Lower lobe of right lung (tissue), 2 donors: ENCODE measurements at regions not wholly inside any gene's neighbourhood (a gene's known extent, or its start where the extent isn't known, plus 50 kb on each side); places are given as distances from the start of the nearest gene placed in this dataset.

Source experiments
- ATAC-seq, 2 donors: fragments of 200-7000 bp; cut with Tn5 transposase; one replicate each; pipeline ENCODE4 v1.9.1; 2020 to 2022; ENCODE audit warnings: mild to moderate bottlenecking in 2 of 2, moderate library complexity in 2 of 2
- DNase-seq: peaks from one replicate; pipeline ENCODE4 v3.0.0-alpha.2; 2020
- H3K27ac ChIP-seq: fragments of 200-600 bp; one replicate; pipeline ENCODE4 v1.8.0; 2022
- H3K27me3 ChIP-seq: fragments of 200-600 bp; one replicate; pipeline ENCODE4 v1.8.0; 2022; ENCODE audit warnings: low read depth
- H3K36me3 ChIP-seq: fragments of 200-600 bp; one replicate; pipeline ENCODE4 v1.8.0; 2022; ENCODE audit warnings: mild to moderate bottlenecking
- H3K4me1 ChIP-seq: fragments of 200-600 bp; one replicate; pipeline ENCODE4 v1.8.0; 2022
- H3K4me3 ChIP-seq: fragments of 200-600 bp; one replicate; pipeline ENCODE4 v1.8.0; 2022; ENCODE audit warnings: mild to moderate bottlenecking
- H3K9me3 ChIP-seq: fragments of 200-600 bp; one replicate; pipeline ENCODE4 v1.8.0; 2022
- intact Hi-C: fragments of 100-400 bp; cut with DNase I; formaldehyde crosslinking; loops from one replicate; pipeline ENCODE4 v1.11.0; 2022
- TF ChIP-seq, protein P1 (sequence below): fragments of 200-600 bp; IDR thresholded peaks from one replicate; pipeline ENCODE4 v1.8.0; 2022; ENCODE audit warnings: antibody characterized with exemption, mild to moderate bottlenecking
- donor health status: DM: no; HTN: yes; CAD: no; lungs with severe emphysema.

DNA sequence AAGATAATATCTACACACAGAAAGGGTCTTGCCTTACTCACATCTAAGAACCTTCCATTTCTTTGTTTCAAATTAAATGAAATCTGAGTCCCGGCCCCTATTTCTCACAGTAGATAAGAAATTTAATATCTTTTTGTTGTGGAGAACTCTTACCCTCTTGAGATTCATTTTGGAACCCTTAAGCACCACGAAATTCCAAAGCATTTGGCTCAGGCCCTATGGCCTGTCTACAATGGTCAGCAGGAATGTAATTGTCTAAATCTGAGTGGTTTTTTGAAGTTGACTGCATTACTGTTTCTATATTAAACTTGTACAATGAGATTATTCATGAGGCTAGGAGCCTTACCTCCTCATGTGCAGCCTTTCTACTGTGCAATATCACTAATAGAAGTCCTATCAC, 723.3 kb downstream of the TSN start:
- Histone ChIP-seq H3K27ac (no peak overlapping the region), H3K27me3 (no peaks in the 10 kb centered on the region), H3K4me3 (no peak overlapping the region), H3K9me3 (no peaks in the 10 kb centered on the region), H3K4me1 (no peaks in the 10 kb centered on the region), H3K36me3 (no peaks in the 10 kb centered on the region)
- TF ChIP-seq, protein P1, sequence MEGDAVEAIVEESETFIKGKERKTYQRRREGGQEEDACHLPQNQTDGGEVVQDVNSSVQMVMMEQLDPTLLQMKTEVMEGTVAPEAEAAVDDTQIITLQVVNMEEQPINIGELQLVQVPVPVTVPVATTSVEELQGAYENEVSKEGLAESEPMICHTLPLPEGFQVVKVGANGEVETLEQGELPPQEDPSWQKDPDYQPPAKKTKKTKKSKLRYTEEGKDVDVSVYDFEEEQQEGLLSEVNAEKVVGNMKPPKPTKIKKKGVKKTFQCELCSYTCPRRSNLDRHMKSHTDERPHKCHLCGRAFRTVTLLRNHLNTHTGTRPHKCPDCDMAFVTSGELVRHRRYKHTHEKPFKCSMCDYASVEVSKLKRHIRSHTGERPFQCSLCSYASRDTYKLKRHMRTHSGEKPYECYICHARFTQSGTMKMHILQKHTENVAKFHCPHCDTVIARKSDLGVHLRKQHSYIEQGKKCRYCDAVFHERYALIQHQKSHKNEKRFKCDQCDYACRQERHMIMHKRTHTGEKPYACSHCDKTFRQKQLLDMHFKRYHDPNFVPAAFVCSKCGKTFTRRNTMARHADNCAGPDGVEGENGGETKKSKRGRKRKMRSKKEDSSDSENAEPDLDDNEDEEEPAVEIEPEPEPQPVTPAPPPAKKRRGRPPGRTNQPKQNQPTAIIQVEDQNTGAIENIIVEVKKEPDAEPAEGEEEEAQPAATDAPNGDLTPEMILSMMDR: no peak
- DNase-seq (no peak), ATAC-seq (no peak)
- intact Hi-C loops: loop anchor here (10.0 kb wide), 1 partner anchor 1186 kb away; no protein-coding TSS in a partner anchor

DNA sequence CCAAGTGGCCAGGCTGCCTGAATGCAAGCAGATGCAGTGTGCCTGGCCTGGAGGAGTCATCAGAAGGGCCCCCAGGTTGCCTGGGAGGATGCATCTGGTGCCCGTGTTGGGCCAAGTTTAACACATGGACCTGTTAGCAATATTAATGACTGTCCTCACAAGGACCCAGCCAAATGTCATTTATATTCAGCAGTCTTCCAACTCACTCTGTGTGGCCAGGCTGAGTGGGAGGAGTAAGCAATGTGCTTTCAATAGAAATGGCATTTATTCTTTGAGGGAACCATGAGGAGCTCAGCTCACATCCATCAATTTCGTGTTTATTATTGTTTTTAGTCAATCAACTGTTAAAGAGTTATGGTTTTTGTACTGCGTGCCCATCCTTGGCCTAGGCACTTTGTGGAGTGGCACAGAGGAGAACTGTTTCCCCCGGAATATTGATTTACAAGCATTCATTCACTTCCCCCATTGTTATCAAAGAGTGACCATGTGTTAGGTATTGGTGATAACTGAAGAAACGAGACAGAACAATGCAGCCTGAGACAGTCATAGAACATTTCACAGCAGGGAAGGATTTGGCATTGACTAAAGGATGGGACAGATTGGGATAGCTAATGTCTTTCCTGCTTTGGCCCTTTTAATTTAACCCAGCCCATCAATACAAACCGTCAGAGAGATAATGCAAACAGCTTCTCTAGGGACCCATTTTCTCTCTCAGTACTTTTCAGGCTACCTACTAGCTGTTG, 725.2 kb downstream of the TSN start:
- ATAC-seq (no peak), DNase-seq (no peak)
- Histone ChIP-seq H3K9me3 (no peaks in the 10 kb centered on the region), H3K27me3 (no peaks in the 10 kb centered on the region), H3K36me3 (no peaks in the 10 kb centered on the region), H3K4me3 (no peak overlapping the region), H3K4me1 (no peaks in the 10 kb centered on the region), H3K27ac (no peak overlapping the region)
- intact Hi-C loops: no loop called here
- TF ChIP-seq, protein P1: no peak

DNA sequence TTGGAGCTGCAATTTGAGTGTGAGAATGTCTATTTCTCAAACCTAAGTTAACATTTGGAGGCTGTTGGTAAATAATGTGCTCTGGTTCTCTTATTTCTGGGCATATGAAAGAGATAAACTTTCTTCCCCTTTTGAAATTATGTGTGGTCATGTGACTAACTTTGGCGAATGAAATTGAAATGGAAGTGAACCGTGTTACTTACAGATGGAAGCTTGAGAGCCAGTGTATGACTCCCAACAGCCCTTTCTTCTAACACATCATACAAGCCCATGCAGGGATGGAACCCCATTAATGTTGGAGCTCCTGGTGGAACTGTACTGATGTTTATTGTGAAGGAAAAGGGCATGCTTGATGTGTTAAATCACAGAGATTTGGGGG, 725.8 kb downstream of the TSN start:
- Histone ChIP-seq H3K27ac (no peak overlapping the region), H3K27me3 (no peaks in the 10 kb centered on the region), H3K4me3 (no peak overlapping the region), H3K4me1 (no peaks in the 10 kb centered on the region), H3K9me3 (no peaks in the 10 kb centered on the region), H3K36me3 (no peaks in the 10 kb centered on the region)
- TF ChIP-seq, protein P1: no peak
- intact Hi-C loops: no loop called here
- DNase-seq: no peak
- ATAC-seq: no peak

DNA sequence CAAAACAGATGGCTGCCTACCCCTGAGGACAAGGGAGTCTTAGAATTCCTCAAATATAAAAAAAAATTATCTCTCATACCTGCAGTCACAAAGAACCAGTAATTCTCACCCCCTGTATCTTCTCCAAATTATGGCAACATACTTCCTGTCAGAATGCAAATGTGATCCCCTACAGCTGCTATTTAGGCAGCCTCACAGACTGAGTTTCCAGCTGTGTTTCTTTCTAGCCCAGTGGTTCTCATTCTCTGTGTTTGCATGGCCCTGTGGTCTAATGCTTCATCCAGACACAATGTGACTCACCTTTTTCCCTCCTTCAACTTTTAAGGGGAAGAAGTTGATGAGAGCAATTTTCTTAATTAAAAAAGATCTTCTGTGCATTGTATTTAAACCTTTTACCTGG, 726.3 kb downstream of the TSN start:
- no peaks in the 10 kb centered on the region for H3K9me3 ChIP-seq
- H3K4me3 ChIP-seq: no peak overlapping the region
- intact Hi-C loops: no loop called here
- DNase-seq (no peak), ATAC-seq (no peak)
- H3K4me1 ChIP-seq: no peaks in the 10 kb centered on the region
- no peak overlapping the region for H3K27ac ChIP-seq
- TF ChIP-seq, protein P1: no peak
- no peaks in the 10 kb centered on the region for H3K27me3 ChIP-seq
- H3K36me3 ChIP-seq: no peaks in the 10 kb centered on the region

DNA sequence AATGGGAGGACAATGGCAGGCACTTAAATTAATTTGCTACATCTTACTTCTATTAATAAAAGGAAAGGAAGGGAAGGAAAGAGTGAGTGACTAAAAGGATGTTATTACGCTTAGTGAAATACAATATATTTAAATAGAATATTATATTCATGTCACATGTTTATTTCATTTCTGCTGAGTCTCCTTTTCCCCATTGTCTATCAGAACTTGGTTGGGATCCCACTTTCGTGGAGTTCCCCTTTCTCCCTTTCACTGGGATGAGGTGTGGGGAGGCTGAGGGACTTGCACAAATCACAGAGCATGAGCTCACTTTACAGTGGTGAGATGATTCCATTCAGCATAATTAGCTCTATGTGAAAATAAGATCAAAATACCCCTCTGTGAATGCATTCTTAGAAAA, 730.6 kb downstream of the TSN start:
- ATAC-seq (no peak), DNase-seq (no peak)
- Histone ChIP-seq H3K4me1 (no peaks in the 10 kb centered on the region), H3K36me3 (no peaks in the 10 kb centered on the region), H3K27me3 (no peaks in the 10 kb centered on the region), H3K27ac (no peak overlapping the region), H3K4me3 (no peak overlapping the region), H3K9me3 (no peaks in the 10 kb centered on the region)
- TF ChIP-seq, protein P1: no peak
- intact Hi-C loops: no loop called here
